Ascending aorta (tissue), 2 donors: ENCODE measurements at regions not wholly inside any gene's neighbourhood (a gene's known extent, or its start where the extent isn't known, plus 50 kb on each side); places are given as distances from the start of the nearest gene placed in this dataset.

Experiments
- DNase-seq, 2 donors: peaks; one replicate each; pipeline ENCODE4 v3.0.0-alpha.2; 2019; ENCODE audit warnings: low spot score in 2 of 2
- H3K27ac ChIP-seq, 2 donors: fragments of 200-600 bp; sonication (generic); one replicate each; pipeline ENCODE4 v1.5.1; 2016 to 2017; ENCODE audit warnings: mild to moderate bottlenecking in 1 of 2
- H3K27me3 ChIP-seq: fragments of 200-600 bp; sonication (generic); one replicate; pipeline ENCODE4 v1.5.1; 2017
- H3K36me3 ChIP-seq, 2 donors: fragments of 200-600 bp; sonication (generic); one replicate each; pipeline ENCODE4 v1.5.1; 2016
- H3K4me1 ChIP-seq, 2 donors: fragments of 200-600 bp; sonication (generic); one replicate each; pipeline ENCODE4 v1.5.1; 2016 to 2017; ENCODE audit warnings: mild to moderate bottlenecking in 1 of 2
- H3K4me3 ChIP-seq, 2 donors: fragments of 200-600 bp; sonication (generic); one replicate each; pipeline ENCODE4 v1.5.1; 2016 to 2017; ENCODE audit warnings: mild to moderate bottlenecking in 1 of 2
- H3K9me3 ChIP-seq, 2 donors: fragments of 200-600 bp; sonication (generic); one replicate each; pipeline ENCODE4 v1.5.1; 2016
- intact Hi-C: fragments of 100-400 bp; cut with DNase I; formaldehyde crosslinking; loops from one replicate; pipeline ENCODE4 v1.15.1; 2023
- TF ChIP-seq, protein P1 (sequence below), 3 experiments: fragments of 200-600 bp in 2 of 3; fragments of 450-650 bp in 1 of 3; sonication (generic) in 2 of 3; IDR thresholded peaks; one replicate each; pipeline ENCODE4 v1.5.1; 2016 to 2019; ENCODE audit warnings: antibody characterized with exemption in 3 of 3, mild to moderate bottlenecking in 1 of 3, moderate library complexity in 1 of 3

DNA sequence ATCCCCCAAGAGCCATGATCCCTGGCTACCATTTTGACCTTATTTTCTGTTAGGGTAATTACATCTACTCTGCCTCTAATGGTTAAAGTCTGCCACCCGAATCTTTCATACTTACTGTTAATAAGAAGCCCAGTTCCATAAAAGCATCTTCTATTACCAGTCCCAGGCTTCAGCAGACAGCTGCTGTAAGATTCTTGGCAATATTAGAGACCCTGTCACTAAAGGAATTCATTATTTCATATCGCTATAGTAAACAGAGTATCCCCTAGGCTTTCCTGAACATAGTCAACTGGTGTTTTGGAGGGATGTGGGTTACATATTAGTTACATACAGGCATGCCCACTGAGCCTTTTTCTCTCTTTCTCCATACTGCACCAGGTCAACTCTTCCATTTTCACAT, 608.7 kb upstream of the SEMA6A start:
- TF ChIP-seq, protein P1, sequence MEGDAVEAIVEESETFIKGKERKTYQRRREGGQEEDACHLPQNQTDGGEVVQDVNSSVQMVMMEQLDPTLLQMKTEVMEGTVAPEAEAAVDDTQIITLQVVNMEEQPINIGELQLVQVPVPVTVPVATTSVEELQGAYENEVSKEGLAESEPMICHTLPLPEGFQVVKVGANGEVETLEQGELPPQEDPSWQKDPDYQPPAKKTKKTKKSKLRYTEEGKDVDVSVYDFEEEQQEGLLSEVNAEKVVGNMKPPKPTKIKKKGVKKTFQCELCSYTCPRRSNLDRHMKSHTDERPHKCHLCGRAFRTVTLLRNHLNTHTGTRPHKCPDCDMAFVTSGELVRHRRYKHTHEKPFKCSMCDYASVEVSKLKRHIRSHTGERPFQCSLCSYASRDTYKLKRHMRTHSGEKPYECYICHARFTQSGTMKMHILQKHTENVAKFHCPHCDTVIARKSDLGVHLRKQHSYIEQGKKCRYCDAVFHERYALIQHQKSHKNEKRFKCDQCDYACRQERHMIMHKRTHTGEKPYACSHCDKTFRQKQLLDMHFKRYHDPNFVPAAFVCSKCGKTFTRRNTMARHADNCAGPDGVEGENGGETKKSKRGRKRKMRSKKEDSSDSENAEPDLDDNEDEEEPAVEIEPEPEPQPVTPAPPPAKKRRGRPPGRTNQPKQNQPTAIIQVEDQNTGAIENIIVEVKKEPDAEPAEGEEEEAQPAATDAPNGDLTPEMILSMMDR (IDR thresholded peaks at IDR 0.05): no peak

DNA sequence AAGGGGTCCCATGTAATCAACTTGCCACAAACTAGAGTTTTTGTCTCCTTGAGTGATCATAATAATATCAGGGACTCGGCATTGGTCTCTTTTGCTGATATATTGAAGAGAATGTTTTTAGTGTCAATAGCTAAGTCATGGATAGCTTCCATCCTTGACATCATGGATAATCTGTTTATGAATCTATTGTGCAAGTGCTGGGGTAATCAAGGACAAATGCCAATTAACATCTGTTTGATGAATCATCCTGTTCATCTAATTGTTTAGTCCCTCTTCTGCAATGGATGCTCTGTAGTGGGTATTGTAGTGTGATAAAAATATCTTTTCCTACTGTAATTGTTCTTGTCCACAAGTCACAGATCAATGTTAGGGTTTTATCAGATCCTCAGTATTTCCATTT, 607.5 kb upstream of the SEMA6A start:
- no peak overlapping the region for H3K27ac ChIP-seq
- TF ChIP-seq, protein P1 (IDR thresholded peaks at IDR 0.05): no peak
- no peak for DNase-seq
- H3K27me3 ChIP-seq: no peaks in the 10 kb centered on the region
- no peak overlapping the region for H3K4me3 ChIP-seq
- no peaks in the 10 kb centered on the region for H3K4me1 ChIP-seq
- H3K36me3 ChIP-seq: no peaks in the 10 kb centered on the region
- no peaks in the 10 kb centered on the region for H3K9me3 ChIP-seq
- intact Hi-C loops: no loop called here

More for the DNA sequence above, 608.7 kb upstream of the SEMA6A start:
- H3K27ac ChIP-seq: no peak overlapping the region
- H3K36me3 ChIP-seq: no peaks in the 10 kb centered on the region
- intact Hi-C loops: no loop called here
- no peak overlapping the region for H3K4me3 ChIP-seq
- no peaks in the 10 kb centered on the region for H3K27me3 ChIP-seq
- H3K9me3 ChIP-seq: no peaks in the 10 kb centered on the region
- DNase-seq: no peak
- no peaks in the 10 kb centered on the region for H3K4me1 ChIP-seq

DNA sequence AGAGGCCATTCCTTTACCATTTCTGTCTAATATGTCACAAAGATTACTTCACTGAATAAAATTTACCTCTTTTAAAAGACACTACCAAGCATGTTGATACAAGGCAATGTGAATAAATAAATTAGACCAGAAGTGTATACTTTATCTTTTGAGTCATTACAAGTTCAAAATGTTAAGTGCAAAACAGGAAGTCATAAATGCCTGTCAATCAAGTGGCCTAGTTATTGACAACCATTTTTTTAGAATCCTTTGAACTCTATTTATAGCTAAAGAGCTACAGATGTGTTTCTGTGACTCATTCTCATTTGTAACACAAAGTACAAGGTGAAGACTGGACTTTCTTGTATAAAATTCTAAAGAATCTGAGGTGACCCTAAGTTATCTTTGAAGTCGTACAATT, 602.7 kb upstream of the SEMA6A start:
- Histone ChIP-seq H3K4me3 (no peak overlapping the region), H3K9me3 (no peaks in the 10 kb centered on the region), H3K4me1 (no peaks in the 10 kb centered on the region), H3K36me3 (no peaks in the 10 kb centered on the region), H3K27ac (no peak overlapping the region), H3K27me3 (no peaks in the 10 kb centered on the region)
- intact Hi-C loops: no loop called here
- TF ChIP-seq, protein P1 (IDR thresholded peaks at IDR 0.05): no peak
- DNase-seq: no peak

DNA sequence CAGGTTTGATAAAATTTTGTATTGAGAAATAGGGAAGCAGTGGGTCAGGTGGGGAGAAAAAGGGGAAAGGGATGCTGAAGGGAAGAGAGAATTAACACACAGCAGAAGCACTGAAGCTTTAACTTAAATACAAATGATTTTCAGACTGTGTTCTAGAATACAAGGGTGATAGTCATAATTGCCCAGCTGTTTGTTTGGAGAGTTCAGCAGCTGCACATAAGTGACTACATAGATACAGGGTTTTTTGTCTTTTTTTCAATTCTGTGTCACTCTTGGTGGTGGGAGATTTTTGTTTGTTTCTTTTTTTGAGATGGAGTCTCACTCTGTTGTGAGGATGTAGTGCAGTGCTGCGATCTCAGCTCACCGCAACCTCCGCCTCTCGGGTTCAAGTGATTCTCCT, 590.4 kb upstream of the SEMA6A start:
- intact Hi-C loops: no loop called here
- no peak for DNase-seq

DNA sequence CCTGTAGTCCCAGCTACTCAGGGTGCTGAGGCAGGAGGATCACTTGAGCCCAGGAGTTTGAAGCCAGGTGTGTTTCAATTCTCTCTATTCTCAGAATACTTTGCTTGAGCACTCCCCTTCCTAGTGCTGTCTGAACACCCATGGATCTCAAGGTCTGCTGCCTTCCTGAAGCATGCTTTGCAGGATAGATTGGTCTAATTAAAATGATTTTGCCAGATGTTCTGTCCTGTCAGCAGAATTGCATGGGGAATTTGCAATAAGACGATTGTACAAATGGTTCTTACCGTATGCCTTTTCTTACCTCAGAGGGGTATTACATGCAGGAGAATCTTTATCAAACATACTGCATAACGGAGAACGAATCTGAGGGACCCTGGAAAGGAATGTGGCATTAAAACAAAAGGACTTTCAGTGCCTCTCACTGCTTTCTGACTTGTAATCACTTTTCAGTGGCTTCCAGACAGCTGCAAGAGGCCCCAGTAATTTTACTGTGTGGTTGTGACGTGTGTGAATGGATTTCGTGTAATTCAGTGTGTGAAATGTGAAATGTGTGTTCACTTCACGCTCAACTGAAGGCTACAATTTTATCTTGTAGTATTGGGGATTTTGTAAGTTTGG, 587.2 kb upstream of the SEMA6A start:
- no peaks in the 10 kb centered on the region for H3K4me1 ChIP-seq
- no peak overlapping the region for H3K4me3 ChIP-seq
- no peaks in the 10 kb centered on the region for H3K36me3 ChIP-seq
- TF ChIP-seq, protein P1 (IDR thresholded peaks at IDR 0.05): no peak
- H3K9me3 ChIP-seq: no peaks in the 10 kb centered on the region
- DNase-seq: no peak
- H3K27me3 ChIP-seq: no peaks in the 10 kb centered on the region
- intact Hi-C loops: no loop called here
- no peak overlapping the region for H3K27ac ChIP-seq

More for the DNA sequence above, 590.4 kb upstream of the SEMA6A start:
- TF ChIP-seq, protein P1 (IDR thresholded peaks at IDR 0.05): no peak
- H3K4me3 ChIP-seq: no peak overlapping the region
- no peaks in the 10 kb centered on the region for H3K36me3 ChIP-seq
- no peaks in the 10 kb centered on the region for H3K27me3 ChIP-seq
- no peaks in the 10 kb centered on the region for H3K9me3 ChIP-seq
- no peak overlapping the region for H3K27ac ChIP-seq
- H3K4me1 ChIP-seq: no peaks in the 10 kb centered on the region

DNA sequence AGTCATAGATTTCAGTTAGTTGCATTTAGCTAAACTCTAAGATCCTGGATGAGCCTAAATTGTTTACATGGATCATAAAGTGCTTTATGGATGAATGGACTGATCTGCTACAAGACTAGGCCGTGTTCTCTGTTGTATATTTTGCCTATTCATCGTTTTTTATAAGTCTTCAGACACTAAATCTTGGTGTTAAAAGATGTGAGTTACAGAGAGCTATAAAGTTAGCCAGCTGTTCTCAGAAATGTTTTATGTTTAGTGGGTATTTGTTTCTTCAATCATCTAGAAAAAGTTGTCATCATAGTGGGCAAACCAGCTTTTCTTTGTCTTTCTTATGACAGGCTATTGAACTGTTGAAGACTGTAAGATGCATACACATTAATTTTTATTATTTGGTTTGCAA, 585.8 kb upstream of the SEMA6A start:
- Histone ChIP-seq H3K36me3 (no peaks in the 10 kb centered on the region), H3K27me3 (no peaks in the 10 kb centered on the region), H3K4me3 (no peak overlapping the region), H3K4me1 (no peaks in the 10 kb centered on the region), H3K9me3 (no peaks in the 10 kb centered on the region), H3K27ac (no peak overlapping the region)
- intact Hi-C loops: no loop called here
- DNase-seq: no peak
- TF ChIP-seq, protein P1 (IDR thresholded peaks at IDR 0.05): no peak
